ENCODE measurements at regions not wholly inside any gene's neighbourhood (a gene's known extent, or its start where the extent isn't known, plus 50 kb on each side); places are given as distances from the start of the nearest gene placed in this dataset.

- TF ChIP-seq CTCF (IDR thresholded peaks at IDR 0.05; ENCODE audit: insufficient read depth, low read length) (no peak), POLR2AphosphoS5 (IDR thresholded peaks at IDR 0.05; ENCODE audit: low read depth) (no peak), GABPA (IDR thresholded peaks at IDR 0.05; ENCODE audit: low read depth) (no peak), REST (IDR thresholded peaks at IDR 0.05; ENCODE audit: insufficient replicate concordance, low read depth) (no peak)
These were observed 194.0 kb upstream of the LMCD1 start for GRCh38 chr3:8307545-8308110.

All from HL-60 (cell line).